ENCODE measurements at regions not wholly inside any gene's neighbourhood (a gene's known extent, or its start where the extent isn't known, plus 50 kb on each side); places are given as distances from the start of the nearest gene placed in this dataset.

- no peak for DNase-seq (ENCODE audit: low read depth in 2 of 2)
Observed at GRCh38 chr20:56996533-56996932, 269.9 kb downstream of the BMP7 start.

GRCh38 chr20:56998438-56998837, 268.0 kb downstream of the BMP7 start:
- no peak for DNase-seq (ENCODE audit: low read depth in 2 of 2)

DNA sequence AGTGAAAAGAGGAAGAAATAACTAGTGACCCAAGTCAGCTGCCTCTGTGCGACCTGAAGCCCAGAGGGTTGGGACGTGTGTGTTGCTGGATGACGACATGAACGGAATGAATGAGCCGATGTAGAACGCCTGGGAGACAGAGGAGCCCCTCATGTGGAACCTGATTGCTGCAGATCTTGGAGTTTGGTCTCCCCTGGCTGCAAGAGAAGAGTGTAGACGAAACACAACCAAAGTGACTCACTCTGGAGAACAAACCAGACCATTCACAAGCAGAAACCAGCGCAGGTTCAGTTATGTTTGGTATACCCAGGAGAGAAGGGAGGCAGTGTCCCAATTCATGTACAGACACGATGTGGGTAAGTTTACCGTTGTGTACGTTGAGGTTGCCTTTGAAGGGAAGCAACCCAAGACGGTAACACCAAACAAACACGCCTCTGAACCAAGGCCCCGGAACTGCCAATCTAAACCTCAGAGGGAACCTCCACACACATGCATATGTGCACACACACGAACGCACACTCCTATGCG, 265.9 kb downstream of the BMP7 start:
- DNase-seq (ENCODE audit: low read depth in 2 of 2), result no peak

- DNase-seq (ENCODE audit: low read depth in 2 of 2), result no peak
Observed at GRCh38 chr20:57001126-57001767, 265.2 kb downstream of the BMP7 start.

GRCh38 chr20:57002066-57002570, 264.3 kb downstream of the BMP7 start:
- no peak for DNase-seq (ENCODE audit: low read depth in 2 of 2)

GRCh38 chr20:57003012-57003411, 263.4 kb downstream of the BMP7 start:
- no peak for DNase-seq (ENCODE audit: low read depth in 2 of 2)

DNA sequence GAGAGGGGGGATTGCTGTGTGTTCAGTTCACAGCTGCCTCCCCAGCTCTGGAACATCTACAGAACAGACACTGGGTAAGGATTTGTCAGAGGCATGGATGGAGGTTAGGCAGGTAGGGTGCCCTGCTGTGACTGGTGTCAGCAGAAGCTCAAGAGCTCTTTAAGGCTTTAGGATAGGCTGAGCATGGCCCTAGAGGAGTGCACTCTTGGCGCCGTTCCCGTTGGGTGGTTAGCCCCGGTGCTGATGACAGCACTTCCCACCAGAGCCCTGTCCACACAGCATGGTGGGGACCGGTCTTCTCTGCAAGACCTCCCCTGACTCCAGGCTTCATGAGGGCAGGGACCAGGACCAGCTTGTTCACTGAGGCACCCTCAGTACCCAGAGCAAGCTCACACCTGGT, 262.0 kb downstream of the BMP7 start:
- DNase-seq (ENCODE audit: low read depth in 2 of 2), result no peak

DNA sequence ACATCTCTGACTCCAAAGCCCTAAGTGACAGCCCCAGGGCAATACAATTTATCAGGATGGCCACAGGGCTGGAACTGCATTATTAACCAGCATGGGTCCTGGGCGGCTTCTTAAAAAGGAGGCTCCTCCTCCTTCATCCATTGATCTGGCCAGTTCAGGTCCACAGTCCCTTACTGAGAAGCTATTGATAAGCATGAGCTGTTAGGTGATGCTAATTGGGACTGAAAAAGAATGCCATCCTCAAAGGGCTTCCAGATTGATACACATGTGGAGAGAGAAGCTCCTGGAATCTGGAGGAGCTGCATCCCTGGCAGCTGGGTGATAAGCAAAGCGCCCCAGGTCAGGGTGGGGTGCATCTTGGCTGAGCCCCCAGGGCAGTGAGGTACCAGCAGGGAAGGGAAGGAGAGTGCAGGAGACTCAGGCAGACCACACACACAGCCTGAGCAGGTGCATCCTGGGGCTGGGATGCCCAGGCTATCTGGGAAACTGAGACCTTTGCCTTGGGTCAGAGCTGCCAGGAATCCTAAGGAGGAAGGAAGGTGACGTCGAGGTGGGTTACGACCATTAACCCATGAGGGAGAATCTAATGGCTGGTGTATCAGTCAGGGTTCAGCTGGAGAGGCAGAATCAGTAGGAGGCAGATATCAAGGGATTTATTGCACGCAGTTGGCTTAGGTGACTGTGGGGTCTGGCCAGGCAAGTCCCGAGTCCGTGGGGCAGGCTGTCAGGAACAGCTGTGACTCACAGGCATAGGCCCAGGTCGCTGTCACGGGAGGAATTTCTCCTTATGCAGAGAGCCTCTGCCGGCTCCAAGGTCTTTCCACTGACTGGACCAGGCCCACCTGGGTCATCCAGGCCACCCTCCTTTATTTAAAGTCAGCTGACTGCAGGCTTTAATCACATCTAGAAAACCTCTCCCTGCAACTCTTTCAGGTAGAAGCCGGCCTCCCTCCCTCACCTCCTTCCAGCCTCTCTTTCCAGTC, 261.2 kb downstream of the BMP7 start:
- no peak for DNase-seq (ENCODE audit: low read depth in 2 of 2)

DNA sequence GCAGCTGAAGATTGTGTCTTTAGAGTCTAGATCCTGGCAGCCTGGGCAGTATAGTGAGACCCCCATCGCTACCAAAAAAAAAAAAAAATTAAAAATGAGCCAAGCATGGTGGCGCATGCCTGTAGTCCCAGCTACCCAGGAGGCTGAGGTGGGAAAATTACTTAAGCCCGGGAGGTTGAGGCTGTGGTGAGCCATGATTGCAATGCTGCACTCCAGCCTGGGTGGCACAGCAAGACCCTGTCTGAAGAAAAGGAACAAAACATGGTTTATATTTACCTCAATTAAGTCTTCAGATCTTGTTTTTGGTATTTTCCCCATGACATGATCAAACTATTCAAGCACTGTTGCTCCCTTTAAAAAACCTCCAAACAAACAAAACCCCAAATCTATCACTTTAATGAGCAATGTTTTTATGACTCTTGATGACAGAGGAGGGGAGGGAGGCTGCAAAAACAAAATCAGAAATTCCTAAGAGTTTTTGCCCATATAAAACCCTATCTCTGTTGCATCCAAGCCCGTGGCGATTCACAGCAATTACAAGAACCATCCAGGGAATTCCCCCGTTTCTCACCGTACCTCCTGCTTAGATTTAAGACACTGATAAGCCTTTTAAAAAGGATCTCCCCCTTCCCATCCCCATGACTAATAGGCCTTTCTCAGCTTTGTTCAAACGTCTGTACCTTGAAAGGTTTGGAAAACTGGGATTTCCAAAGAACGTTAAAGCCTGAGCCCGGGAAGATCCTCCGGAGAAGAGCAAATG, 259.9 kb downstream of the BMP7 start:
- no peak for DNase-seq (ENCODE audit: low read depth in 2 of 2)

- DNase-seq (ENCODE audit: low read depth in 2 of 2), result no peak
Observed at GRCh38 chr20:57007171-57007540, 259.3 kb downstream of the BMP7 start.

DNA sequence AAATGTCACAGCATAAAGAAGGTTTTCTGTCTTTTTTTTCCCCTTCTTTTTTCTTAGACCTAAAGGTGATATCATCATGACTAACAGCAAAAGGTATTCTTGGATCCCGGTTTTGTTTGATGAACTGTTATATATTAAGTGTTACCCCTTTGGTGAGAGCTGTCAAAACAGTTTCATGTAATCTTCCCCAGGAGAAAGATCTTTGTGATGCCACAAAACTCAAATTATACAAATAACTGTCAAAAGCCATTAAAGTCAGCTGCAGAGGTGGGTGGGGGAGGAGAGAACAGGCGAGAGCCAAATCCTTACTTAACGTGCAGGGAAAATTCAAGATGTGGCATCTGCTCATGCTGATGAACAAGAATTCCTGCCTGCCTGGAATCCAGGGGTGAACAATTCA, 258.2 kb downstream of the BMP7 start:
- no peak for DNase-seq (ENCODE audit: low read depth in 2 of 2)

DNA sequence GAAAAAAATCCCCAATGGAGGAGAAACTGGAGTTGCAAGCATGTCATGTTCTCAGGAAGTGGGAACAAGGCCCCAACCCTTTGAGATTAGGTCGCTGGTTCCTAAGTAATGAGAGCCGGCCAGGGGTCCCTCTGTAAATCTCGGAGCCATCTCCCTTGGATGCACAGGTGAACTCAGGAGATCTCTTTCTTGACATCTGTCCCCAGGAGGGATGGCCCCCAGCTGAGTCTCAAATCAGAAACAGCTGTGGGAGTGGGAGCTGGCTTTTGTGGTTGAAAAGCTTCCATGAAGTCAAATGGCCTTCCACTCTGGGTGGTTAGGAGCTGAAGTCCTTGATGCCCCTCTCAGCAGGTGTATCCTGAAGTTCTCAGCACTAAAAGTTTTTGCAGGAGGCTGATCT, 257.1 kb downstream of the BMP7 start:
- no peak for DNase-seq (ENCODE audit: low read depth in 2 of 2)

GRCh38 chr20:57009775-57010174, 256.7 kb downstream of the BMP7 start:
- DNase-seq (ENCODE audit: low read depth in 2 of 2), result no peak

GRCh38 chr20:57012691-57013090, 253.8 kb downstream of the BMP7 start:
- no peak for DNase-seq (ENCODE audit: low read depth in 2 of 2)

DNA sequence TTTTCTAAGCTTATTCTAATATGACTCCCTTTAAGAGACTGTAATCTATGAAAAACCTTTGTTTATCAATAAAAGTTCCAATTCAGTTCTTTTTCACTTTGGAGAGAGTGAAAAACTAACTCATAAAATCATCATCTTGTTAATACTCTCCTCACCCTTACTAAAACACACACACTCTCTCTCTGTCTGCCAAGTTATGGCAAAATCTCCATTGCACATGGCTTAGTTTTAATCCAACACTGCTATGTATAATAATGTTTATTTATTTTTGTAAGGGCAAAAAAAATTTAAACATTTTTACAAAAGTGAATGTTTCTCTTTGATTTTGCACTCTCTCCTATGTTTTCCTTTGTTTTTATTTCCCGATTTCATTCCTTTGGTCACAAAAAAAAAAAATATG, 253.2 kb downstream of the BMP7 start:
- DNase-seq (ENCODE audit: low read depth in 2 of 2), result no peak

DNA sequence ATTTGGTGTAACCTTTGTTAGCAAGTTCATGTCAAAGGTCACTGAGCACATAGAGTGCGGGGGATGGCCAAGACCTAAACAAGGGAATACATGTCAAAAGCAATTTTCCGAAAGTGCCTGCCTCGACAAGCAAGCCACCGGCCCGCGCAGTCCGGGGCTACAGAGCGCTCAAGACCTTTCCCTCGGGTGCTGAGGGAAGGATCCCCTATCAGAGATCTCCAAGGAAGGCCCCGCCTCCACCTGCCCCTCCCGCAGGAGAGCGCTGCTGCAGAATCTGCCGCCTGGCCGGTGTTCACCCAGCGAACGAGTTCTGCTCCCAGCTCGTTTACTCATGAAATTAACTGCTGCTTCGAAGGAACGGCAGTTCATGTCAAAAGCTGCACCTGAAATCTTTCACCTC, 252.7 kb downstream of the BMP7 start:
- no peak for DNase-seq (ENCODE audit: low read depth in 2 of 2)

- DNase-seq (ENCODE audit: low read depth in 2 of 2), result no peak
Observed at GRCh38 chr20:57020364-57020763, 246.1 kb downstream of the BMP7 start.

- no peak for DNase-seq (ENCODE audit: low read depth in 2 of 2)
Observed at GRCh38 chr20:57022306-57022705, 244.1 kb downstream of the BMP7 start.

DNA sequence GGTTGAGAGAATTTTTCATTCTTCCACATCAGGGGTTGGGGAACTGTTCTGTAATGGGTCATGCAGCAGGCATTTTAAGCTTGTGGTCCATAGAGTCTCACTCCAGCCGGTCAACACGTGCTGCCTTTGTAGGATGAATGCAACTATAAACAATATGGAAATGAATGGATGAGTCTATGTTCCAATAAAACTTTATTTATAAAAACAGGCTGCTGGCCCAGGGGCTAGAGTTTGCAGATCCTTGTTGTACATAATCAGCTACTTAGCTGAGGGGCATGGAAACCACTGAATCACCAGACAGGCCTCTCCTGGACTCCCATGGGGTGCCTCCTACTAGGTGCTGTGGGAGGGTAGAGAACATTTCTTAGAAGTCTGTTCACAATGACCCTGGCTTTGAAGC, 243.4 kb downstream of the BMP7 start:
- DNase-seq (ENCODE audit: low read depth in 2 of 2), result no peak

DNA sequence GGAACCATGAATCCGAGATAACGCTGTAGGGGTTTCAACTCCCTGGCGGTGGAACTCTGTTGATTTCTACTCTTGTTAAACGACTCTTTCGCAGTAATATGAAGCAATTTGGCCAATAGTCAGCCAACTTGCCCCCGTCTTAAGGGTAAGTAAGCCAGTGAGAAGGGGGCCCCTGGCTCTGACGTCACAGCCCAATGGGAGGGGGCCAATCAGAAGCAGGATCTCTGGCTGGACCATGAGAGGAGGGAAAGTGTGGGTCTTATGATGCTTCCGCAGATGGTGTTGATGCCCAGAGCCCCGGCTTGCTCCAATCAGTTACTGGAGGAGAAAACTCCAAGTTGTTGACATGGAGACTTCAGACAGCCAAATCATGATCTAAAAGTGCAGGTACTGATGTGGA, 242.4 kb downstream of the BMP7 start:
- no peak for DNase-seq (ENCODE audit: low read depth in 2 of 2)

DNA sequence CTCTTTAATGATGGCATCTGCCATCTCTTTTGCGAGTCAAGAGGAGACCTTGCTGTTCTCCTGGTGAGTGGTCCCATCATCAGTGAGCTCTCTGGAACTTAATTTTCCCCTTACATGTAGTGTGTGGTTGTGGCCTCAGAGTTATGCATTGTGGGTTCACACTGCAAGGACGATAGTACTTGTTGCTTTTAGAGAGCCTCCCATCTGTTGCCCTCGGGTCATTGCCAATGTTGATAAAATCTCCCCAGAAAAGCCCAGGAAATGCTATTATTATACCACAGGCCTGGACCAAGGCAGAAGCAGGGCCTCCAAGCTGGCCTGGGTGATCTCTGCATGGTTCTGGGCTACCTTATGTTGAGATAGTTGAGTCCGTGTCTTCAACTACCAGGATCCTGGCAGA, 241.6 kb downstream of the BMP7 start:
- DNase-seq (ENCODE audit: low read depth in 2 of 2), result no peak

GRCh38 chr20:57025261-57025660, 241.2 kb downstream of the BMP7 start:
- DNase-seq (ENCODE audit: low read depth in 2 of 2), result no peak

Measured in stimulated activated CD8-positive, alpha-beta memory T cell treated with anti-CD3 and anti-CD28 coated beads, Interleukin-2, amount 100 ng/mL, for 48 hours (primary cell).